MM.1S (cell line): ENCODE measurements at regions not wholly inside any gene's neighbourhood (a gene's known extent, or its start where the extent isn't known, plus 50 kb on each side); places are given as distances from the start of the nearest gene placed in this dataset.

Source experiments
- CTCF ChIP-seq: fragments of 300-600 bp; sonication (generic); IDR thresholded peaks from 2 replicates; pipeline ENCODE4 v1.5.1; 2016; ENCODE audit warnings: antibody characterized with exemption, low read length, mixed read lengths
- EZH2 ChIP-seq: fragments of 300-600 bp; sonication (generic); optimal IDR thresholded peaks from 2 replicates; pipeline ENCODE3; 2017; ENCODE audit warnings: low read depth, mild to moderate bottlenecking, antibody characterized with exemption, low read length, mixed read lengths

- TF ChIP-seq CTCF (no peak), EZH2 (no peak)
These were observed 53.9 kb upstream of the NSMCE3 start for GRCh38 chr15:29323557-29323956.
